Activated T-cell treated with anti-CD3 and anti-CD28 coated beads, Interleukin-2, amount 50 U/mL, for 72 hours (primary cell): ENCODE measurements at regions not wholly inside any gene's neighbourhood (a gene's known extent, or its start where the extent isn't known, plus 50 kb on each side); places are given as distances from the start of the nearest gene placed in this dataset.

Experiments
- ATAC-seq, 2 donors: fragments of 150-1000 bp; cut with Tn5 transposase; replicated peaks in 1 of 2; 2 replicates each; pipeline ENCODE4 v1.10.0; 2021; ENCODE audit warnings: moderate library complexity in 2 of 2, mild to moderate bottlenecking in 1 of 2
- DNase-seq, 2 donors: peaks; one replicate each; pipeline ENCODE4 v3.0.0; 2021 to 2022; ENCODE audit warnings: mixed read lengths in 1 of 2
- H3K27ac Mint-ChIP-seq: one replicate; pipeline ENCODE4 v1.8.0; 2022; ENCODE audit warnings: mild to moderate bottlenecking, moderate library complexity, mixed read lengths
- H3K27me3 Mint-ChIP-seq: one replicate; pipeline ENCODE4 v1.8.0; 2022; ENCODE audit warnings: low read depth, mixed read lengths
- H3K36me3 Mint-ChIP-seq, 2 donors: one replicate each; pipeline ENCODE4 v1.8.0; 2022; ENCODE audit warnings: mixed read lengths in 2 of 2, mild to moderate bottlenecking in 1 of 2; ENCODE audit not compliant: insufficient read depth in 2 of 2
- H3K4me1 Mint-ChIP-seq: one replicate; pipeline ENCODE4 v1.8.0; 2022; ENCODE audit warnings: low read depth, mixed read lengths
- H3K4me3 Mint-ChIP-seq, 2 donors: one replicate each; pipeline ENCODE4 v1.8.0; 2022; ENCODE audit warnings: mild to moderate bottlenecking in 2 of 2, mixed read lengths in 2 of 2, moderate library complexity in 2 of 2
- H3K9me3 Mint-ChIP-seq, 2 donors: one replicate each; pipeline ENCODE4 v1.8.0; 2022; ENCODE audit warnings: mixed read lengths in 2 of 2

DNA sequence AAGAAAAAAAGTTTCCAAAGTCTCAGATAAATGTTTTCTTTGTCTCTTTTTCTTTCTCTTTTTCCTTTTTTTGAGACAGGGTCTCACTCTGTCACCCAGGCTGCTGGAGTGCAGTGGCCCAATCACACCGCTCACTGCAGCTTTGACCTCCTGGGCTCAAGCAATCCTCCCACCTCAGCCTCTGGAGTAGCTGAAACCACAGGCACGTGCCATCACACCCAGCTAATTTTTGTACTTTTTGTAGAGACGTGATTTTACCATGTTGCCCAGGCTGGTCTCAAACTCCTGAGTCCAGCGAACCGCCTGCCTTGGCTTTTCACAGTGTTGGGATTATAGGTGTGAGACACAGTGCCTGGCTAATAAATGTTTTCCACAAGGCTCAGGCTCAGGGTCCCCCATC, 53.3 kb upstream of the KSR1 start:
- Mint-ChIP-seq H3K36me3 (no peaks in the 10 kb centered on the region), H3K27me3 (peaks cover 13% of the 10 kb centered on the region), H3K4me3 (no peak overlapping the region)

DNA sequence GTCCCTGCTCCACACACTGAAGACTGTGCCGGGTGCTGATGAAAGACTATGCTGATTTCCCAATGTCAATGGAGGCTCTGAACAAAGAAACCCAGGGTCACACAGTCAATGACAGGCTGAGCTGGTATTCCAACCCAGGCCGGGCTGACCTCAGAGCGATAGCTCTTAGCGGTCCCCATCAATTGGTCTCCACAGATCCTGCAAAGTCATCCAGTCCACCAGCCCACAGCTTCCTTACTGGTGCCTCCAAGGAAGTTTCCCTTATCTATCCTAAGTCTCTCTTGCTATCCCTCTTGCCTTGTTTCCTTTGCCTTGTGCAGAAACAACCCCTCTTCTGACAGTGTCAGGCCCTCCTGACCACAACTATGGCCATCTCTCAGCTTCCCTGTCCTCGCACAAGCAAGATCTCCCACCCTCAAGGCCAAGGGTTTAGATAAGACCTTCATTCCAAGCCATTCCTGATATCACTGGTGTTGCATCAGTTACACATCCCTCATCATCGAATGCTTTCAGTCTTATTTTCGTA, 52.7 kb upstream of the KSR1 start:
- Mint-ChIP-seq H3K4me3 (no peak overlapping the region), H3K27me3 (peaks cover 19% of the 10 kb centered on the region), H3K27ac (no peak overlapping the region), H3K36me3 (no peaks in the 10 kb centered on the region), H3K4me1 (no peaks in the 10 kb centered on the region), H3K9me3 (no peaks in the 10 kb centered on the region)
- DNase-seq (no peak), ATAC-seq (no peak)

More for the DNA sequence above, 53.3 kb upstream of the KSR1 start:
- no peak for DNase-seq
- H3K4me1 Mint-ChIP-seq, result no peaks in the 10 kb centered on the region
- H3K9me3 Mint-ChIP-seq, result no peaks in the 10 kb centered on the region
- H3K27ac Mint-ChIP-seq, result no peak overlapping the region
- no peak for ATAC-seq

DNA sequence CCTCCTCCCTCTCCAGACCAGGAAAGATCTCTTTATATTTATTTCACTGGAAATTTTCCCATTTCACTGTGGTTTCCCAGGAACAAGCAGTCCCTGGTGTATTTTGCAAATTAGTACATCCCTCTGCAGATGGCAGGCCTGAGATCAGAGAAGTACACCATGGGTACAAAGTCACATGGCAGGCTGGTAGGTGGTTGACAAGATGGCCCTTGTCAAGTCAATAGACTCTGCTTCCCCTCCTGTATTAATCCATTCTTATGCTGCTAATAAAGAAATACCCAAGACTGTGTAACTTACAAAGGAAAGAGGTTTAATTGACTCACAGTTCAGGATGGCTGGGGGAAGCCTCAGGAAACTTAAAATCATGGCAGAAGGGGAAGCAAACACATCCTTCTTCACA, 51.6 kb upstream of the KSR1 start:
- Mint-ChIP-seq H3K27me3 (peaks cover 24% of the 10 kb centered on the region), H3K27ac (no peak overlapping the region), H3K4me3 (no peak overlapping the region), H3K9me3 (no peaks in the 10 kb centered on the region), H3K36me3 (no peaks in the 10 kb centered on the region), H3K4me1 (no peaks in the 10 kb centered on the region)
- DNase-seq, result no peak
- ATAC-seq, result no peak
